ENCODE measurements at regions not wholly inside any gene's neighbourhood (a gene's known extent, or its start where the extent isn't known, plus 50 kb on each side); places are given as distances from the start of the nearest gene placed in this dataset.

DNA sequence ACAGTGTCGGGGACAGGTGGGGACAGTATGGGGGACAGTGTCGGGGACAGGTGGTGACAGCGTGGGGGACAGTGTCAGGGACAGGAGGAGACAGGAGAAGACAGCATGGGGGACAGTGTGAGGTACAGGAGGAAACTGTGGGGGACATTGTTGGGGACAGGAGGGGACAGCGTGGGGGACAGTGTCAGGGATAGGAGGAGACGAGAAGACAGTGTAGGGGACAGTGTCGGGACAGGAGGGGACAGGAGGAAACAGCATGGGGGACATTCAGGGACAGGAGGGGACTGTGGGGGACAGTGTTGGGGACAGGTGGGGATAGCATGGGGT, 139.5 kb downstream of the TMEM121 start:
- 86% methylated on average over 6 of the region's 6 CpGs for WGBS

DNA sequence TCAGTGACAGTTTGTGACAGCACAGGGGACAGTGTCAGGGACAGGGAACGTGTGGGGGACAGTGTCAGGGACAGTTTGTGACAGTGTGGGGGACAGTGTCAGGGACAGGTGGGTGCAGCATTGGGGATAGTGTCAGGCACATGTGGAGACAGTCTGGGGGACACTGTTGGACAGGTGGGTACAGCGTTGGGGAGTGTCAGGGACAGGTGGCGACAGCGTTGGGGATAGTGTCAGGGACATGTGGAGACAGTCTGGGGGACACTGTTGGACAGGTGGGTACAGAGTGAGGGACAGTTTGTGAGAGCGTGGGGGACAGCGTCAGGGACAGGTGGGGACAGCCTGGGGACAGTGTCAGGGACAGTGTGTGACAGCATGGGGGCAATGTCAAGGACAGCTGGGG, 140.0 kb downstream of the TMEM121 start:
- no peak overlapping the region for H3K9ac ChIP-seq (ENCODE audit: low read depth in 1 of 2, low read length in 2 of 2)
- no peak for DNase-seq (ENCODE audit: low spot score)
- WGBS: 86% methylated on average over 6 of the region's 6 CpGs
- no peak overlapping the region for H3K27ac ChIP-seq (ENCODE audit: low read depth in 1 of 2, low read length in 2 of 2)
- no peaks in the 10 kb centered on the region for H3K36me3 ChIP-seq (ENCODE audit: control insufficient read depth in 4 of 4, insufficient read depth in 3 of 4, low read depth in 1 of 4, low read length in 3 of 4)
- peaks cover 0 to 8% (median 4%) of the 10 kb centered on the region in 4 donors for H3K4me1 ChIP-seq (ENCODE audit: control insufficient read depth in 4 of 4, insufficient read depth in 4 of 4, low read length in 3 of 4)
- no peaks in the 10 kb centered on the region for H3K27me3 ChIP-seq (ENCODE audit: control insufficient read depth in 4 of 4, insufficient read depth in 4 of 4, low read length in 3 of 4)
- no peaks in the 10 kb centered on the region for H3K9me3 ChIP-seq (ENCODE audit: control insufficient read depth in 4 of 4, low read length in 3 of 4)
- H3K4me3 ChIP-seq (ENCODE audit: low read depth in 1 of 3, low read length in 3 of 3): no peak overlapping the region
- TF ChIP-seq, protein P1, sequence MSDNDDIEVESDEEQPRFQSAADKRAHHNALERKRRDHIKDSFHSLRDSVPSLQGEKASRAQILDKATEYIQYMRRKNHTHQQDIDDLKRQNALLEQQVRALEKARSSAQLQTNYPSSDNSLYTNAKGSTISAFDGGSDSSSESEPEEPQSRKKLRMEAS (IDR thresholded peaks at IDR 0.05): no peak
- TF ChIP-seq RAD21 (IDR thresholded peaks at IDR 0.05) (no peak), JUND (IDR thresholded peaks at IDR 0.05) (no peak), RXRA (IDR thresholded peaks at IDR 0.05) (no peak), SP1 (IDR thresholded peaks at IDR 0.05) (no peak), GABPA (IDR thresholded peaks at IDR 0.05 in 1 of 2, conservative IDR thresholded peaks at IDR 0.05 in 1 of 2) (no peak), HNF4A (conservative IDR thresholded peaks at IDR 0.05) (no peak), HNF4G (IDR thresholded peaks at IDR 0.05) (no peak)
- TF ChIP-seq, protein P2, sequence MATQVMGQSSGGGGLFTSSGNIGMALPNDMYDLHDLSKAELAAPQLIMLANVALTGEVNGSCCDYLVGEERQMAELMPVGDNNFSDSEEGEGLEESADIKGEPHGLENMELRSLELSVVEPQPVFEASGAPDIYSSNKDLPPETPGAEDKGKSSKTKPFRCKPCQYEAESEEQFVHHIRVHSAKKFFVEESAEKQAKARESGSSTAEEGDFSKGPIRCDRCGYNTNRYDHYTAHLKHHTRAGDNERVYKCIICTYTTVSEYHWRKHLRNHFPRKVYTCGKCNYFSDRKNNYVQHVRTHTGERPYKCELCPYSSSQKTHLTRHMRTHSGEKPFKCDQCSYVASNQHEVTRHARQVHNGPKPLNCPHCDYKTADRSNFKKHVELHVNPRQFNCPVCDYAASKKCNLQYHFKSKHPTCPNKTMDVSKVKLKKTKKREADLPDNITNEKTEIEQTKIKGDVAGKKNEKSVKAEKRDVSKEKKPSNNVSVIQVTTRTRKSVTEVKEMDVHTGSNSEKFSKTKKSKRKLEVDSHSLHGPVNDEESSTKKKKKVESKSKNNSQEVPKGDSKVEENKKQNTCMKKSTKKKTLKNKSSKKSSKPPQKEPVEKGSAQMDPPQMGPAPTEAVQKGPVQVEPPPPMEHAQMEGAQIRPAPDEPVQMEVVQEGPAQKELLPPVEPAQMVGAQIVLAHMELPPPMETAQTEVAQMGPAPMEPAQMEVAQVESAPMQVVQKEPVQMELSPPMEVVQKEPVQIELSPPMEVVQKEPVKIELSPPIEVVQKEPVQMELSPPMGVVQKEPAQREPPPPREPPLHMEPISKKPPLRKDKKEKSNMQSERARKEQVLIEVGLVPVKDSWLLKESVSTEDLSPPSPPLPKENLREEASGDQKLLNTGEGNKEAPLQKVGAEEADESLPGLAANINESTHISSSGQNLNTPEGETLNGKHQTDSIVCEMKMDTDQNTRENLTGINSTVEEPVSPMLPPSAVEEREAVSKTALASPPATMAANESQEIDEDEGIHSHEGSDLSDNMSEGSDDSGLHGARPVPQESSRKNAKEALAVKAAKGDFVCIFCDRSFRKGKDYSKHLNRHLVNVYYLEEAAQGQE (IDR thresholded peaks at IDR 0.05): no peak

More for the DNA sequence above, 139.5 kb downstream of the TMEM121 start:
- H3K36me3 ChIP-seq (ENCODE audit: control insufficient read depth in 4 of 4, insufficient read depth in 3 of 4, low read depth in 1 of 4, low read length in 3 of 4): no peaks in the 10 kb centered on the region
- no peak overlapping the region for H3K4me3 ChIP-seq (ENCODE audit: low read depth in 1 of 3, low read length in 3 of 3)
- no peaks in the 10 kb centered on the region for H3K27me3 ChIP-seq (ENCODE audit: control insufficient read depth in 4 of 4, insufficient read depth in 4 of 4, low read length in 3 of 4)
- H3K9me3 ChIP-seq (ENCODE audit: control insufficient read depth in 4 of 4, low read length in 3 of 4): no peaks in the 10 kb centered on the region
- no peak for TF ChIP-seq NR2F2 (IDR thresholded peaks at IDR 0.05)
- no peak for TF ChIP-seq FOXA2 (IDR thresholded peaks at IDR 0.05)
- TF ChIP-seq FOXA1 (IDR thresholded peaks at IDR 0.05): no peak
- no peak for TF ChIP-seq TAF1 (conservative IDR thresholded peaks at IDR 0.05)
- TF ChIP-seq RAD21 (IDR thresholded peaks at IDR 0.05): no peak
- TF ChIP-seq, protein P3, sequence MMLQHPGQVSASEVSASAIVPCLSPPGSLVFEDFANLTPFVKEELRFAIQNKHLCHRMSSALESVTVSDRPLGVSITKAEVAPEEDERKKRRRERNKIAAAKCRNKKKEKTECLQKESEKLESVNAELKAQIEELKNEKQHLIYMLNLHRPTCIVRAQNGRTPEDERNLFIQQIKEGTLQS (IDR thresholded peaks at IDR 0.05): no peak
- TF ChIP-seq RXRA (IDR thresholded peaks at IDR 0.05): no peak
- no peak for TF ChIP-seq HNF4A (conservative IDR thresholded peaks at IDR 0.05)
- no peak for TF ChIP-seq SP1 (IDR thresholded peaks at IDR 0.05)
- TF ChIP-seq, protein P4, sequence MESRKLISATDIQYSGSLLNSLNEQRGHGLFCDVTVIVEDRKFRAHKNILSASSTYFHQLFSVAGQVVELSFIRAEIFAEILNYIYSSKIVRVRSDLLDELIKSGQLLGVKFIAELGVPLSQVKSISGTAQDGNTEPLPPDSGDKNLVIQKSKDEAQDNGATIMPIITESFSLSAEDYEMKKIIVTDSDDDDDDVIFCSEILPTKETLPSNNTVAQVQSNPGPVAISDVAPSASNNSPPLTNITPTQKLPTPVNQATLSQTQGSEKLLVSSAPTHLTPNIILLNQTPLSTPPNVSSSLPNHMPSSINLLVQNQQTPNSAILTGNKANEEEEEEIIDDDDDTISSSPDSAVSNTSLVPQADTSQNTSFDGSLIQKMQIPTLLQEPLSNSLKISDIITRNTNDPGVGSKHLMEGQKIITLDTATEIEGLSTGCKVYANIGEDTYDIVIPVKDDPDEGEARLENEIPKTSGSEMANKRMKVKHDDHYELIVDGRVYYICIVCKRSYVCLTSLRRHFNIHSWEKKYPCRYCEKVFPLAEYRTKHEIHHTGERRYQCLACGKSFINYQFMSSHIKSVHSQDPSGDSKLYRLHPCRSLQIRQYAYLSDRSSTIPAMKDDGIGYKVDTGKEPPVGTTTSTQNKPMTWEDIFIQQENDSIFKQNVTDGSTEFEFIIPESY (IDR thresholded peaks at IDR 0.05): no peak
- no peak for TF ChIP-seq HNF4G (IDR thresholded peaks at IDR 0.05)
- TF ChIP-seq GABPA (IDR thresholded peaks at IDR 0.05 in 1 of 2, conservative IDR thresholded peaks at IDR 0.05 in 1 of 2): no peak
- TF ChIP-seq, protein P2 (IDR thresholded peaks at IDR 0.05): no peak
- TF ChIP-seq, protein P1 (IDR thresholded peaks at IDR 0.05): no peak
- no peak for TF ChIP-seq EGR1 (IDR thresholded peaks at IDR 0.05; ENCODE audit: low read depth in 2 of 2)
- no peak for TF ChIP-seq JUND (IDR thresholded peaks at IDR 0.05)
- no peak for TF ChIP-seq YY1 (IDR thresholded peaks at IDR 0.05)
- TF ChIP-seq, protein P5, sequence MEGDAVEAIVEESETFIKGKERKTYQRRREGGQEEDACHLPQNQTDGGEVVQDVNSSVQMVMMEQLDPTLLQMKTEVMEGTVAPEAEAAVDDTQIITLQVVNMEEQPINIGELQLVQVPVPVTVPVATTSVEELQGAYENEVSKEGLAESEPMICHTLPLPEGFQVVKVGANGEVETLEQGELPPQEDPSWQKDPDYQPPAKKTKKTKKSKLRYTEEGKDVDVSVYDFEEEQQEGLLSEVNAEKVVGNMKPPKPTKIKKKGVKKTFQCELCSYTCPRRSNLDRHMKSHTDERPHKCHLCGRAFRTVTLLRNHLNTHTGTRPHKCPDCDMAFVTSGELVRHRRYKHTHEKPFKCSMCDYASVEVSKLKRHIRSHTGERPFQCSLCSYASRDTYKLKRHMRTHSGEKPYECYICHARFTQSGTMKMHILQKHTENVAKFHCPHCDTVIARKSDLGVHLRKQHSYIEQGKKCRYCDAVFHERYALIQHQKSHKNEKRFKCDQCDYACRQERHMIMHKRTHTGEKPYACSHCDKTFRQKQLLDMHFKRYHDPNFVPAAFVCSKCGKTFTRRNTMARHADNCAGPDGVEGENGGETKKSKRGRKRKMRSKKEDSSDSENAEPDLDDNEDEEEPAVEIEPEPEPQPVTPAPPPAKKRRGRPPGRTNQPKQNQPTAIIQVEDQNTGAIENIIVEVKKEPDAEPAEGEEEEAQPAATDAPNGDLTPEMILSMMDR (IDR thresholded peaks at IDR 0.05; ENCODE audit: low read depth, low read length, missing input control): no peak
- H3K27ac ChIP-seq (ENCODE audit: low read depth in 1 of 2, low read length in 2 of 2): no peak overlapping the region
- DNase-seq (ENCODE audit: low spot score): no peak
- peaks cover 0 to 8% (median 4%) of the 10 kb centered on the region in 4 donors for H3K4me1 ChIP-seq (ENCODE audit: control insufficient read depth in 4 of 4, insufficient read depth in 4 of 4, low read length in 3 of 4)
- H3K9ac ChIP-seq (ENCODE audit: low read depth in 1 of 2, low read length in 2 of 2): no peak overlapping the region
